Lower leg skin (tissue), 3 donors: ENCODE measurements at regions not wholly inside any gene's neighbourhood (a gene's known extent, or its start where the extent isn't known, plus 50 kb on each side); places are given as distances from the start of the nearest gene placed in this dataset.

Experiments
- POLR2A ChIP-seq, 2 donors: fragments of 450-650 bp; IDR thresholded peaks; one replicate each; pipeline ENCODE4 v1.6.1; 2016 to 2017; ENCODE audit warnings: antibody characterized with exemption in 2 of 2, mild to moderate bottlenecking in 1 of 2, moderate library complexity in 1 of 2
- TF ChIP-seq, protein P1 (sequence below), 3 donors: fragments of 450-650 bp; IDR thresholded peaks; one replicate each; pipeline ENCODE4 v1.5.1; 2016; ENCODE audit warnings: antibody characterized with exemption in 3 of 3, mild to moderate bottlenecking in 3 of 3, moderate library complexity in 2 of 3

DNA sequence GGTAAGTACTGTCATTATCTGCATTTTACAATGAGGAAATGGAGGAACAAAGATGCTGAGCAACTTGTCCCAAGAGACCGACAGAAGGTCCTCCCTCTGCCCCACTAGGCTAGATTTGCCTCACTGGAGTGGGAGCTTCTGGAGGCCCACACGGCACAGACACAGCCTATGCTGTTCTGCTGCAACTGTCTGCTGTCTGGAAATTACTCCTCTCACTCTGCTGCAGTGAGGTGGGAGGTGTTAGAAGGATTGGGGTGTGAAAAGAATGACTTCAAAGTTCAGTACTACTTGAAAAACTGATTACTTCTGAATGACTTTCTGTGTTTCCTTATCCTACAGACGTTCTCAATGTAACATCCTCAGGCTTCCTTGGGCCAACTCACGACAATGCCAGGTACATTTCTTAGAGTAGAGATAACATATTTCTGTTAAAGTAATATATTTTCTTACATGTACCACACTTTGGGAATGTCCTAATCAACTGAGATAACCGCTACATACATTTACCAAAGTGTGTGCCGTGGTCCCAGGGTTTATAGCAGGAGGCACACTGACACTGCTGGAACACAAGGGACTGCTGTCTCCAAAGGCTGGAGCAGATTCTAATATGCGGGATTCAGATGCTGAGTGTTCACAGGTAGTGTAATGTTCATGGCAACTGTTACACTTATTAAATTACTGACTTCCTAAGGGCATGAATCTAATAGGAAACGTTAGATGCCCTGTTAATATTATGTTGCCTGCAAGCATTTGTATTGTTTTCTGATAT lies 53.5 kb upstream of the WASF3 start:
- TF ChIP-seq, protein P1, sequence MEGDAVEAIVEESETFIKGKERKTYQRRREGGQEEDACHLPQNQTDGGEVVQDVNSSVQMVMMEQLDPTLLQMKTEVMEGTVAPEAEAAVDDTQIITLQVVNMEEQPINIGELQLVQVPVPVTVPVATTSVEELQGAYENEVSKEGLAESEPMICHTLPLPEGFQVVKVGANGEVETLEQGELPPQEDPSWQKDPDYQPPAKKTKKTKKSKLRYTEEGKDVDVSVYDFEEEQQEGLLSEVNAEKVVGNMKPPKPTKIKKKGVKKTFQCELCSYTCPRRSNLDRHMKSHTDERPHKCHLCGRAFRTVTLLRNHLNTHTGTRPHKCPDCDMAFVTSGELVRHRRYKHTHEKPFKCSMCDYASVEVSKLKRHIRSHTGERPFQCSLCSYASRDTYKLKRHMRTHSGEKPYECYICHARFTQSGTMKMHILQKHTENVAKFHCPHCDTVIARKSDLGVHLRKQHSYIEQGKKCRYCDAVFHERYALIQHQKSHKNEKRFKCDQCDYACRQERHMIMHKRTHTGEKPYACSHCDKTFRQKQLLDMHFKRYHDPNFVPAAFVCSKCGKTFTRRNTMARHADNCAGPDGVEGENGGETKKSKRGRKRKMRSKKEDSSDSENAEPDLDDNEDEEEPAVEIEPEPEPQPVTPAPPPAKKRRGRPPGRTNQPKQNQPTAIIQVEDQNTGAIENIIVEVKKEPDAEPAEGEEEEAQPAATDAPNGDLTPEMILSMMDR (IDR thresholded peaks at IDR 0.05) = no peak
- no peak for TF ChIP-seq POLR2A (IDR thresholded peaks at IDR 0.05)
